ENCODE measurements at regions not wholly inside any gene's neighbourhood (a gene's known extent, or its start where the extent isn't known, plus 50 kb on each side); places are given as distances from the start of the nearest gene placed in this dataset.

GRCh38 chr9:118785456-118785855 lies 583.8 kb downstream of the BRINP1 start:
- DNase-seq: no peak

GRCh38 chr9:118786877-118787276 lies 582.4 kb downstream of the BRINP1 start:
- DNase-seq: no peak

GRCh38 chr9:118809160-118809625 lies 560.0 kb downstream of the BRINP1 start:
- DNase-seq: no peak

- DNase-seq: no peak
Measured at GRCh38 chr9:118829334-118829733, 539.9 kb downstream of the BRINP1 start.

DNA sequence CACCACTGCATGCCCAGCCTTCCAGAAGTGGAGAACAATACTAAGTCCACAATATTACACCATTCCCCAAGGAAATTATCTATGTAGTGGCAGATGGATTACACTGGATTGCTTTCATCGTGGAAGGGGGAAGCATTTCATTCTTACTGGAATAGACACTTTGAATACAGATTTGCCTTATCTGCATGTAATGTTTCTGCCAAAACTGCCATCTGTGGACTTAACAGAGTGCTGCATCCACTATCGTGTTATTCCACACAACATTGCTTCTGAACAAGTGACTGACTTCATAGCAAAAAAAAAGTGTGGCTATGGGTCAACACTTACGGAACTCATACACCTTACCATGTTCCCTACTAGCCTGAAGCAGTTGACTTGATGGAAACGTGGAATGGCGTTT lies 536.9 kb downstream of the BRINP1 start:
- DNase-seq: no peak

DNA sequence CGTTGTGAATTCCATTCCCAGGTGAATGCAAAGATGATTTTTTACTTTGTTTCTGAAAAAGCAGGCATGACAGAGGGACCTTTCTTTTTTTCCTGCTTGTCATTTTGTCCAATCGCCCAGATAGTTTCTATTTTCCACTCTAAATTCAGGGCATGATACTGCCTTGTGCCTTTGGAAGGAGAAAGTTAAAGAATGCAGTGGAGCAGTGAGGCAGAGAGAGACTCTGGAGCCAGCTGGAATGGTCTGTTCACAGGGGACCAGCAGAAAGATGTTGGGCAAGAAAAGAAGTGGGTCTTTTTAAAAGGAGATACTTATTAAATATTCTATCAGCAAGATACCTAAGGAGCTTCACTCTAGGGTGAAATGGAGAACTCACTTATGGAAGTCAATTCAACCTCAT lies 532.3 kb downstream of the BRINP1 start:
- no peak for DNase-seq

GRCh38 chr9:118871531-118871930 lies 497.7 kb downstream of the BRINP1 start:
- no peak for DNase-seq

- no peak for DNase-seq
Measured at GRCh38 chr9:118882684-118883083, 486.6 kb downstream of the BRINP1 start.

- no peak for DNase-seq
Measured at GRCh38 chr9:118883411-118883810, 485.8 kb downstream of the BRINP1 start.

- no peak for DNase-seq
Measured at GRCh38 chr9:118891213-118891612, 478.0 kb downstream of the BRINP1 start.

GRCh38 chr9:118896324-118897000 lies 472.8 kb downstream of the BRINP1 start:
- DNase-seq: no peak

GRCh38 chr9:118918180-118918579 lies 451.1 kb downstream of the BRINP1 start:
- no peak for DNase-seq

GRCh38 chr9:118928722-118929121 lies 440.5 kb downstream of the BRINP1 start:
- DNase-seq: no peak

GRCh38 chr9:118929287-118929686 lies 439.9 kb downstream of the BRINP1 start:
- DNase-seq: no peak

- DNase-seq: no peak
Measured at GRCh38 chr9:118931941-118932340, 437.3 kb downstream of the BRINP1 start.

GRCh38 chr9:118938581-118938980 lies 430.7 kb downstream of the BRINP1 start:
- no peak for DNase-seq

GRCh38 chr9:118940473-118940872 lies 428.8 kb downstream of the BRINP1 start:
- DNase-seq: no peak

- no peak for DNase-seq
Measured at GRCh38 chr9:118946669-118947068, 422.6 kb downstream of the BRINP1 start.

DNA sequence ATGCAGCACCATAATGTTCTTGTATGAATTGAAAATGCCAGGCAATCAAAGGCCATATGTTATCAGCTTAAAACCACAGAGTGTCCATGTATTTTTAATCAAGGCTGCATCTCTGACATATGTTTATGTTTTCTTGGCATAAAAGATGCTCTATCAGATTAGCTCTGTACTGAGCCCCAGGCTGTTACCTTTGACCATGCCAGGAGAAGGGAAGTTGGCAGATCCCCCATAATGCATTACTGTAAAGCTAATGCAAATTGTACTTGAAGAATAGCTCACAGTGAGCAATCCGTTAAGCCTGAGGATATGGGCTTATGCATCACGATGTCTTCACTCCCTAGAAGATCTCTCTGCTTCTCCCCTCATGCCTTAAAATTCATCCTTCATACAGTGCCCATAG lies 414.4 kb downstream of the BRINP1 start:
- DNase-seq: no peak

GRCh38 chr9:118957585-118957984 lies 411.6 kb downstream of the BRINP1 start:
- DNase-seq: no peak

- no peak for DNase-seq
Measured at GRCh38 chr9:118959366-118959765, 409.9 kb downstream of the BRINP1 start.

- no peak for DNase-seq
Measured at GRCh38 chr9:118961857-118962256, 407.4 kb downstream of the BRINP1 start.

DNA sequence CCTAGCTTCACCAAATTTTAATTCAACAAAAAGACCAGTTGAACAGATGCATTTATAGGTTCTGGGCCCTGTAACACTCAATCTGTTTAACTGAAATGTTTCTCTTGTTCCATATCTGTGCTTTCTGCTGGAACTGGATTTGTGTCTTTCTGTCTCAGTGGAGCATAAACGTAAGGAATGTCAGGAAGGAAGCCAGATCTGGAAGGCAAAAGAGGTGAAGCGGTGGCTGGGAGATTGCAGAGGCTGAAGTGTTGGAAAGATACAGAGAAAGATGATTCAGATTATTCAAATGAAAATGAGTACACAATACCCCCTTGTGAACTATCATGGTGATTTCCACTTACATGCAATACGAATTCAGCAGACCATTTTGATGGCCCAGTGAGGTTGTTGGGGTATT lies 406.8 kb downstream of the BRINP1 start:
- no peak for DNase-seq

- DNase-seq: no peak
Measured at GRCh38 chr9:118963674-118964073, 405.6 kb downstream of the BRINP1 start.

DNA sequence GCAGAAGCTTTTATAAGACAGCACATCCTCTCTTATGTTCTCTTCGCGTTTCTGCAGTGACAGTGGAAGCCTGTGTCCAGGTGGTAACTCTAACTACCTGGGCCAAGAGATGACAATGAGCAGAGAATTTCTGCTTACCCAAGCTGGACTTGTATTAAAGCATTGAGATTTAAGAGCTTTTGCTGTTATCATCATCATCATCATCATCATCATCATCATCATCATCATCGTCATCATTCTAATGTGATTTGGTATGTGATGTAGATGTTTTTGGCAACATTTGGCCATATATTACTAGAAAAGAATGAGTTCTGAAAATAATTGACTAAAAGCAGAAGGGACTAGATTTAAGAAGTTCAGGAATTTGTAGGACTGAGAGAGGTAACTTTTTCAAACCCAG lies 401.3 kb downstream of the BRINP1 start:
- DNase-seq: no peak

Measured in inflammatory macrophage treated with lipopolysaccharide for 4 hours (primary cell).